ENCODE measurements at regions not wholly inside any gene's neighbourhood (a gene's known extent, or its start where the extent isn't known, plus 50 kb on each side); places are given as distances from the start of the nearest gene placed in this dataset.

GRCh38 chr17:34164837-34165236, 90.2 kb upstream of the CCL2 start:
- DNase-seq (ENCODE audit: low spot score): no peak
- no peaks in the 10 kb centered on the region for H3K9me3 ChIP-seq (ENCODE audit: control insufficient read depth in 4 of 4, low read length in 3 of 4)
- H3K27ac ChIP-seq (ENCODE audit: low read depth in 1 of 2, low read length in 2 of 2): no peak overlapping the region
- H3K9ac ChIP-seq (ENCODE audit: low read depth in 1 of 2, low read length in 2 of 2): no peak overlapping the region
- TF ChIP-seq SP1 (IDR thresholded peaks at IDR 0.05) (no peak), GABPA (IDR thresholded peaks at IDR 0.05 in 1 of 2, conservative IDR thresholded peaks at IDR 0.05 in 1 of 2) (no peak), EGR1 (IDR thresholded peaks at IDR 0.05; ENCODE audit: low read depth in 2 of 2) (no peak), RAD21 (IDR thresholded peaks at IDR 0.05) (no peak), HNF4G (IDR thresholded peaks at IDR 0.05) (no peak)
- no peaks in the 10 kb centered on the region for H3K36me3 ChIP-seq (ENCODE audit: control insufficient read depth in 4 of 4, insufficient read depth in 3 of 4, low read depth in 1 of 4, low read length in 3 of 4)
- WGBS: 55% methylated on average over 4 of the region's 4 CpGs
- H3K4me3 ChIP-seq (ENCODE audit: low read depth in 1 of 3, low read length in 3 of 3): no peak overlapping the region
- H3K4me1 ChIP-seq (ENCODE audit: control insufficient read depth in 4 of 4, insufficient read depth in 4 of 4, low read length in 3 of 4): no peaks in the 10 kb centered on the region
- peaks cover 0 to 15% (median 0%) of the 10 kb centered on the region in 4 donors for H3K27me3 ChIP-seq (ENCODE audit: control insufficient read depth in 4 of 4, insufficient read depth in 4 of 4, low read length in 3 of 4)

GRCh38 chr17:34166352-34166751, 88.7 kb upstream of the CCL2 start:
- Histone ChIP-seq H3K4me1 (ENCODE audit: control insufficient read depth in 4 of 4, insufficient read depth in 4 of 4, low read length in 3 of 4) (no peaks in the 10 kb centered on the region), H3K9ac (ENCODE audit: low read depth in 1 of 2, low read length in 2 of 2) (no peak overlapping the region), H3K9me3 (ENCODE audit: control insufficient read depth in 4 of 4, low read length in 3 of 4) (no peaks in the 10 kb centered on the region), H3K27me3 (ENCODE audit: control insufficient read depth in 4 of 4, insufficient read depth in 4 of 4, low read length in 3 of 4) (peaks cover 0 to 12% (median 0%) of the 10 kb centered on the region in 4 donors), H3K27ac (ENCODE audit: low read depth in 1 of 2, low read length in 2 of 2) (no peak overlapping the region), H3K36me3 (ENCODE audit: control insufficient read depth in 4 of 4, insufficient read depth in 3 of 4, low read depth in 1 of 4, low read length in 3 of 4) (no peaks in the 10 kb centered on the region), H3K4me3 (ENCODE audit: low read depth in 1 of 3, low read length in 3 of 3) (no peak overlapping the region)
- DNase-seq (ENCODE audit: low spot score): no peak
- TF ChIP-seq FOXA1 (IDR thresholded peaks at IDR 0.05): no peak
- no peak for TF ChIP-seq HNF4G (IDR thresholded peaks at IDR 0.05)
- no peak for TF ChIP-seq JUND (IDR thresholded peaks at IDR 0.05)
- no peak for TF ChIP-seq GABPA (IDR thresholded peaks at IDR 0.05 in 1 of 2, conservative IDR thresholded peaks at IDR 0.05 in 1 of 2)

GRCh38 chr17:34167354-34167753, 87.7 kb upstream of the CCL2 start:
- peaks cover 0 to 2% (median under 1%) of the 10 kb centered on the region in 4 donors for H3K9me3 ChIP-seq (ENCODE audit: control insufficient read depth in 4 of 4, low read length in 3 of 4)
- peaks cover 0 to 12% (median 0%) of the 10 kb centered on the region in 4 donors for H3K27me3 ChIP-seq (ENCODE audit: control insufficient read depth in 4 of 4, insufficient read depth in 4 of 4, low read length in 3 of 4)
- 60% methylated on average over 5 of the region's 5 CpGs for WGBS
- H3K36me3 ChIP-seq (ENCODE audit: control insufficient read depth in 4 of 4, insufficient read depth in 3 of 4, low read depth in 1 of 4, low read length in 3 of 4): no peaks in the 10 kb centered on the region
- no peak overlapping the region for H3K27ac ChIP-seq (ENCODE audit: low read depth in 1 of 2, low read length in 2 of 2)
- no peak for TF ChIP-seq ZBTB33 (IDR thresholded peaks at IDR 0.05)
- no peak for TF ChIP-seq GABPA (IDR thresholded peaks at IDR 0.05 in 1 of 2, conservative IDR thresholded peaks at IDR 0.05 in 1 of 2)
- no peak for TF ChIP-seq REST (IDR thresholded peaks at IDR 0.05)
- no peak for TF ChIP-seq ATF3 (IDR thresholded peaks at IDR 0.05)
- TF ChIP-seq JUND (IDR thresholded peaks at IDR 0.05): no peak
- no peak for TF ChIP-seq RAD21 (IDR thresholded peaks at IDR 0.05)
- TF ChIP-seq HNF4G (IDR thresholded peaks at IDR 0.05): no peak
- no peak for TF ChIP-seq EGR1 (IDR thresholded peaks at IDR 0.05; ENCODE audit: low read depth in 2 of 2)
- no peak for TF ChIP-seq FOXA1 (IDR thresholded peaks at IDR 0.05)
- TF ChIP-seq TAF1 (conservative IDR thresholded peaks at IDR 0.05): no peak
- TF ChIP-seq FOXA2 (IDR thresholded peaks at IDR 0.05): no peak
- no peak for TF ChIP-seq RXRA (IDR thresholded peaks at IDR 0.05)
- no peak for TF ChIP-seq MAX (IDR thresholded peaks at IDR 0.05)
- TF ChIP-seq CTCF (IDR thresholded peaks at IDR 0.05; ENCODE audit: low read depth, low read length, missing input control): no peak
- no peak for TF ChIP-seq HNF4A (conservative IDR thresholded peaks at IDR 0.05)
- DNase-seq (ENCODE audit: low spot score): no peak
- H3K4me1 ChIP-seq (ENCODE audit: control insufficient read depth in 4 of 4, insufficient read depth in 4 of 4, low read length in 3 of 4): no peaks in the 10 kb centered on the region
- no peak overlapping the region for H3K4me3 ChIP-seq (ENCODE audit: low read depth in 1 of 3, low read length in 3 of 3)
- no peak overlapping the region for H3K9ac ChIP-seq (ENCODE audit: low read depth in 1 of 2, low read length in 2 of 2)

Measured in liver (tissue), 8 donors.